Spleen (tissue), 11 donors: ENCODE measurements at regions not wholly inside any gene's neighbourhood (a gene's known extent, or its start where the extent isn't known, plus 50 kb on each side); places are given as distances from the start of the nearest gene placed in this dataset.
A peak's percentile ranks its signal among the peaks of the same experiment; 100 is the strongest.

ENCODE experiments used
- DNase-seq: peaks from one replicate; pipeline ENCODE4 v3.0.0-alpha.2; 2020
- H3K27ac ChIP-seq, 8 donors: fragments of 200-600 bp; sonication (generic) in 7 of 8; 1 replicate in 4 of 8; 2 replicates in 4 of 8; pipeline versions ENCODE4 v1.5.0 to v1.8.0; 2016 to 2021; ENCODE audit warnings: inconsistent platforms in 4 of 8, mild to moderate bottlenecking in 4 of 8, moderate library complexity in 1 of 8
- H3K27me3 ChIP-seq, 7 donors: fragments of 200-600 bp; sonication (generic) in 6 of 7; replicated peaks in 1 of 7; 1 replicate in 4 of 7; 2 replicates in 3 of 7; pipeline versions ENCODE4 v1.5.0 to v1.8.0; 2016 to 2021; ENCODE audit warnings: inconsistent platforms in 3 of 7, mild to moderate bottlenecking in 1 of 7
- H3K36me3 ChIP-seq, 6 donors: fragments of 200-600 bp; sonication (generic) in 5 of 6; 1 replicate in 4 of 6; 2 replicates in 2 of 6; pipeline versions ENCODE4 v1.5.0 to v1.8.0; 2016 to 2021; ENCODE audit warnings: inconsistent platforms in 2 of 6
- H3K4me1 ChIP-seq, 6 donors: fragments of 200-600 bp; sonication (generic) in 5 of 6; 1 replicate in 3 of 6; 2 replicates in 3 of 6; pipeline versions ENCODE4 v1.5.0 to v1.8.0; 2016 to 2021; ENCODE audit warnings: inconsistent platforms in 3 of 6
- H3K4me3 ChIP-seq, 8 donors: fragments of 200-600 bp; sonication (generic) in 7 of 8; 1 replicate in 4 of 8; 2 replicates in 4 of 8; pipeline versions ENCODE4 v1.5.0 to v1.8.0; 2016 to 2021; ENCODE audit warnings: inconsistent platforms in 4 of 8, mild to moderate bottlenecking in 4 of 8, moderate library complexity in 2 of 8
- H3K9me3 ChIP-seq, 8 donors: fragments of 200-600 bp; sonication (generic) in 7 of 8; 1 replicate in 4 of 8; 2 replicates in 4 of 8; pipeline versions ENCODE4 v1.5.0 to v1.8.0; 2016 to 2021; ENCODE audit warnings: inconsistent platforms in 4 of 8
- POLR2A ChIP-seq, 3 donors: fragments of 450-650 bp; IDR thresholded peaks; one replicate each; pipeline ENCODE4 v1.5.1; 2017; ENCODE audit warnings: antibody characterized with exemption in 3 of 3, mild to moderate bottlenecking in 1 of 3
- POLR2AphosphoS5 ChIP-seq, 3 donors: sonication (generic); formaldehyde crosslinking; IDR thresholded peaks; one replicate each; pipeline ENCODE4 v1.5.1; 2017; ENCODE audit warnings: antibody characterized with exemption in 3 of 3
- WGBS, 5 donors: extraction: QIAGEN DNeasy Blood & Tissue Kit in 3 of 5; methylation state at CpG; one replicate each; pipeline versions ENCODE4 v1.1.5 to v1.1.7; 2013 to 2018; 5-methylcytosine and 5-hydroxymethylcytosine counted together
- intact Hi-C: fragments of 100-400 bp; cut with DNase I; formaldehyde crosslinking; loops from one replicate; pipeline ENCODE4 v1.15.0; 2023; ENCODE audit warnings: low total_unique reads
- TF ChIP-seq, protein P1 (sequence below), 11 experiments: fragments of 200-600 bp in 7 of 11; fragments of 450-650 bp in 4 of 11; sonication (generic) in 4 of 11; IDR thresholded peaks in 8 of 11; conservative IDR thresholded peaks in 3 of 11; 1 replicate in 7 of 11; 2 replicates in 4 of 11; pipeline versions ENCODE4 v1.4.0 to v1.8.0; 2016 to 2021; ENCODE audit warnings: antibody characterized with exemption in 11 of 11, inconsistent platforms in 4 of 11, mild to moderate bottlenecking in 1 of 11
- donor health status: healthy with polysubstance abuse.
- donor health status: DM: no; HTN: no; CAD: no; lungs with moderate emphysema.
- donor health status: DM: no; HTN: no; CAD: no.
- donor health status: Bipolar disorder and iron deficiency.
- donor health status: healthy.
- donor health status: DM: no; HTN: no; CAD: no.
- donor health status: DM: yes; HTN: yes; CAD: no.

DNA sequence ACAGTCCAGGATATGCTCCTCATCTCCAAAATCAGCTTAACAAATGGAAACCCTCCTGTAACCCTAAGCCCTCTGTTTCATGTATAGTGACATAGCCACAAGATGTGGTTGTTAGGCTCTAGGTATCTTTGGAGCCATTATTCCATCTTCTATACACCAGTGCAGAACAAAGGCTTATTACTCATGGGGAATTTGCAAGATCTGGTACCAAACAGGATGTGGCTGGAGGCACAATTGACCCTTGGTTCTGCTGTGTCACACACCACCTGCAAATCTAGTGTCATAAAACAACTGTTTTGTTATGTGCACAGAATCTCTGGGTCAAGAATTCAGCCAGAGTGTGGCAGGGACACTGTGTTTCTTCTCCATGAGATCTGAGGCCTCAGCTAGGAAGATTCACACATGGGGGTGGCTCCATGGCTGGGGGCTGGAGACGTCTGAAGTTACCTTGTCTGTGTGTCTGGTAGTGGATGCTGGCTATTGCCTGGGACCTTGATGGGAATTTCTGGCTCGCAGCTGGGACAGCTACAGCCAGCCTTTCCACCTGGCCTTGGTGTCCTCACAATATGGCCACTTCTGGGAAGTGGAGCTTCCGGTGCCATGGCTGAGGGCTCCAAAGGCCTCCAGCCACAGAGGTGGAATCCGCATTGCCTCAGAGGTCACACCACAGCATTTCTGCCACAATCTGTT is 369.9 kb downstream of the CDH26 start:
- intact Hi-C loops, result no loop called here
- WGBS, 5 donors, result 71 to 82% (median 77%) methylated on average over 4 of the region's 4 CpGs
- H3K27ac ChIP-seq, result no peak overlapping the region
- H3K36me3 ChIP-seq, result no peaks in the 10 kb centered on the region
- H3K27me3 ChIP-seq, result peaks cover 0 to 4% (median 0%) of the 10 kb centered on the region in 7 donors
- H3K9me3 ChIP-seq, result no peaks in the 10 kb centered on the region
- H3K4me1 ChIP-seq, result no peaks in the 10 kb centered on the region
- TF ChIP-seq POLR2A (IDR thresholded peaks at IDR 0.05) (no peak), POLR2AphosphoS5 (IDR thresholded peaks at IDR 0.05) (peak in 1 of 3 donors; percentile 38)
- H3K4me3 ChIP-seq, result no peak overlapping the region
- DNase-seq, result no peak

DNA sequence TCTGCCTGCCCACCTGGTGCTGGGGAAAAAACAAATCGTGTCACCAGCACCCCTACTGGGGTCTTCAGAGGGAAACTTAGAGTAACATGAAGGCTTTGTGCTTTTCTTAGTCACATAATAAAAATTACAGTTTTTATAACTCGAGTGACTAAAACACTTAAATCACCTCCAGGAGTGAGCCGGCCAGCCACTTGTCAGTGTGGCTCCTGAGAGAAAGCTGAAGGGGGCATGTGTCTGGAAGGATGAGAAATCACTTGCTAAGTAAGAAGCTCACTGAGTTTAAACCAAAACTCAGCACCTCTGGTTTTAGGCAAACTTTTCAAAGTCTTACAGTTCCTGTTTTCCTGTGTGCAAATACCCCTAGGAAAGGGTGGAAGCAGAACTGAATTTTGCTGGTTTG is 372.2 kb downstream of the CDH26 start:
- H3K27ac ChIP-seq, result no peak overlapping the region
- TF ChIP-seq POLR2A (IDR thresholded peaks at IDR 0.05), result no peak
- no peak for TF ChIP-seq POLR2AphosphoS5 (IDR thresholded peaks at IDR 0.05)
- TF ChIP-seq, protein P1, sequence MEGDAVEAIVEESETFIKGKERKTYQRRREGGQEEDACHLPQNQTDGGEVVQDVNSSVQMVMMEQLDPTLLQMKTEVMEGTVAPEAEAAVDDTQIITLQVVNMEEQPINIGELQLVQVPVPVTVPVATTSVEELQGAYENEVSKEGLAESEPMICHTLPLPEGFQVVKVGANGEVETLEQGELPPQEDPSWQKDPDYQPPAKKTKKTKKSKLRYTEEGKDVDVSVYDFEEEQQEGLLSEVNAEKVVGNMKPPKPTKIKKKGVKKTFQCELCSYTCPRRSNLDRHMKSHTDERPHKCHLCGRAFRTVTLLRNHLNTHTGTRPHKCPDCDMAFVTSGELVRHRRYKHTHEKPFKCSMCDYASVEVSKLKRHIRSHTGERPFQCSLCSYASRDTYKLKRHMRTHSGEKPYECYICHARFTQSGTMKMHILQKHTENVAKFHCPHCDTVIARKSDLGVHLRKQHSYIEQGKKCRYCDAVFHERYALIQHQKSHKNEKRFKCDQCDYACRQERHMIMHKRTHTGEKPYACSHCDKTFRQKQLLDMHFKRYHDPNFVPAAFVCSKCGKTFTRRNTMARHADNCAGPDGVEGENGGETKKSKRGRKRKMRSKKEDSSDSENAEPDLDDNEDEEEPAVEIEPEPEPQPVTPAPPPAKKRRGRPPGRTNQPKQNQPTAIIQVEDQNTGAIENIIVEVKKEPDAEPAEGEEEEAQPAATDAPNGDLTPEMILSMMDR (IDR thresholded peaks at IDR 0.05 in 8 of 11, conservative IDR thresholded peaks at IDR 0.05 in 3 of 11), result no peak
- no peak for DNase-seq

DNA sequence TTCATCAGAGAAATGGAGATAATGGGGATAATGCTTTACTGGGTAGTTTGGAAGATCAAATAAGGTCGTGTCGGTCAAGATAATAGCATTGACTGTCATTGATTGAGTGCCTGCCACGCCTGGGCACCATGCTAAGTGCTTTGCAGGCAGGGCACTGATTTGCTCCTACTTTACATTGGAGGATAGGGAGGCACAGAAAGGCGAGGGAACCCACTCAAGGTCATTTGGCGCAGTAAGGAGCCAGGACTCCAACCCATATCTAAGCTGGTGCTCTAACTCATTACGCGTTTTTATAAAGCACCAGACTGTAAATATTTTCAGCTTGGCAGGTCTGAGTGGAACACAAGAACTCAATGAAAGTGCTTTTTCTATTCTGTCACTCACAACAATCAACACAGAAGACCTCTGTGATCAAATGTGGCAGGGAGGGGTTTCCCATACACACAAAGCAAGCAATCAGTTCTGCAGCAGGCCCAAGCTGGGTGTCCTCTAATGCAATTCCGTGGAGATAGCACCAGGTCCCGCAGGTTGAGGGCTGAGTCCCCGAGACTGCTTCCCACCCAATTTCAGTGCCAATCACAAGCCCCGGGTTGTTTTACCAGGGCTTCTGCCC is 373.6 kb downstream of the CDH26 start:
- no peaks in the 10 kb centered on the region for H3K36me3 ChIP-seq
- no peaks in the 10 kb centered on the region for H3K27me3 ChIP-seq
- DNase-seq, result no peak
- H3K27ac ChIP-seq, result no peak overlapping the region
- H3K4me1 ChIP-seq, result no peaks in the 10 kb centered on the region
- 82 to 88% (median 86%) methylated on average over 11 of the region's 11 CpGs for WGBS, 5 donors
- H3K9me3 ChIP-seq, result no peaks in the 10 kb centered on the region
- TF ChIP-seq POLR2A (IDR thresholded peaks at IDR 0.05) (no peak), POLR2AphosphoS5 (IDR thresholded peaks at IDR 0.05) (no peak)
- TF ChIP-seq, protein P1 (IDR thresholded peaks at IDR 0.05 in 8 of 11, conservative IDR thresholded peaks at IDR 0.05 in 3 of 11), result no peak
- intact Hi-C loops, result no loop called here
- no peak overlapping the region for H3K4me3 ChIP-seq

More for the DNA sequence above, 372.2 kb downstream of the CDH26 start:
- Histone ChIP-seq H3K36me3 (no peaks in the 10 kb centered on the region), H3K9me3 (no peaks in the 10 kb centered on the region), H3K27me3 (no peaks in the 10 kb centered on the region), H3K4me3 (no peak overlapping the region), H3K4me1 (no peaks in the 10 kb centered on the region)
- intact Hi-C loops, result no loop called here
- 55 to 69% (median 58%) methylated on average over 3 of the region's 3 CpGs for WGBS, 5 donors

DNA sequence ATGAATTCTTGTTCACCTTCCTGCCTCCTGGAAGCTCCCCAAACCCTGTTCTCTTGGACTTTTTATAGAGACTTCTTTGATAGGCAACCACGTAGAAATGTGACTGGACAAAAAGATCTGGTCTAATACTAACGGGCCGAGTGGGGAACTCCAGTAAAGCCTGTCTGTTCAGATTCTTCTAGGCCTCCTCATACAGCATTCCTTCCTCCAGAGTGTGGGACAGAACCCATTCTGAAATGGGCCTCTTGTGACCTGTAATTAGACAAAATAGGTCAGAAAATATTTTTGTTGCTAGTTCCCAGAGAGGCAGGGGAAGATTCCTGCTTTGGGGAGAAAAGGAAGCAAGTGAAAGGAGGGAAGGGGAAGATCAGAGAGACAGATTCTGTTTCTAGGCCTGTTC is 374.3 kb downstream of the CDH26 start:
- H3K27ac ChIP-seq, result no peak overlapping the region
- H3K27me3 ChIP-seq, result no peaks in the 10 kb centered on the region
- H3K4me3 ChIP-seq, result no peak overlapping the region
- no peaks in the 10 kb centered on the region for H3K9me3 ChIP-seq
- no peaks in the 10 kb centered on the region for H3K4me1 ChIP-seq
- WGBS, 5 donors, result 87 to 93% (median 90%) methylated on average over 3 of the region's 3 CpGs
- DNase-seq, result no peak
- H3K36me3 ChIP-seq, result no peaks in the 10 kb centered on the region
- no peak for TF ChIP-seq POLR2A (IDR thresholded peaks at IDR 0.05)
- no peak for TF ChIP-seq POLR2AphosphoS5 (IDR thresholded peaks at IDR 0.05)
- TF ChIP-seq, protein P1 (IDR thresholded peaks at IDR 0.05 in 8 of 11, conservative IDR thresholded peaks at IDR 0.05 in 3 of 11), result no peak
- intact Hi-C loops, result no loop called here
